WI38 (cell line): ENCODE measurements at regions not wholly inside any gene's neighbourhood (a gene's known extent, or its start where the extent isn't known, plus 50 kb on each side); places are given as distances from the start of the nearest gene placed in this dataset.
"Not testable (repeated sequence)": the region's sequence is repeated elsewhere in the genome, so short reads cannot be mapped to it uniquely, and the experiment has no call there.

Source experiments
- H3K4me3 ChIP-seq: 2 replicates; pipeline ENCODE4 v1.5.1; 2011; ENCODE audit warnings: low read depth, mild to moderate bottlenecking, control low read depth, low read length
- TF ChIP-seq, protein P1 (sequence below): IDR thresholded peaks from 2 replicates; pipeline ENCODE4 v1.5.1; 2012; ENCODE audit warnings: low read depth, mild to moderate bottlenecking, control low read depth, low read length

DNA sequence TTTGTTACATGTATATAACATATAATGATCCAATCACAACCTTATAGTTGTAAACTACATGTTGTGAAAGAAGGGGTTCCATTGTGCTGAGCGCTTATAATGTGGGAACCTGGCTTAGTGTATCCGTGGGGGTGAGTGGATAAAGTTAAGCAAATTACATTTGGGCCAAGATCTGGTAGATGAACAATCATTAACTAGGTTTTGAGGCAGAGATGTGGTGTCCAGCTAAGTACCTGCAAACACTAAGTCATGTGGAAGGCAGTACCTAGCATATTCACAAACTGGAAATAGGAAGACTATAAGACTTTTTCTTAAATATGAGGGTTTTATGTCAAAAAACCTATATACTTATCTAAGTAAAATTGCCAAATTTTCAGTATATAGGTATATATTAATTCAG, 167.2 kb upstream of the PDE4B start:
- TF ChIP-seq, protein P1, sequence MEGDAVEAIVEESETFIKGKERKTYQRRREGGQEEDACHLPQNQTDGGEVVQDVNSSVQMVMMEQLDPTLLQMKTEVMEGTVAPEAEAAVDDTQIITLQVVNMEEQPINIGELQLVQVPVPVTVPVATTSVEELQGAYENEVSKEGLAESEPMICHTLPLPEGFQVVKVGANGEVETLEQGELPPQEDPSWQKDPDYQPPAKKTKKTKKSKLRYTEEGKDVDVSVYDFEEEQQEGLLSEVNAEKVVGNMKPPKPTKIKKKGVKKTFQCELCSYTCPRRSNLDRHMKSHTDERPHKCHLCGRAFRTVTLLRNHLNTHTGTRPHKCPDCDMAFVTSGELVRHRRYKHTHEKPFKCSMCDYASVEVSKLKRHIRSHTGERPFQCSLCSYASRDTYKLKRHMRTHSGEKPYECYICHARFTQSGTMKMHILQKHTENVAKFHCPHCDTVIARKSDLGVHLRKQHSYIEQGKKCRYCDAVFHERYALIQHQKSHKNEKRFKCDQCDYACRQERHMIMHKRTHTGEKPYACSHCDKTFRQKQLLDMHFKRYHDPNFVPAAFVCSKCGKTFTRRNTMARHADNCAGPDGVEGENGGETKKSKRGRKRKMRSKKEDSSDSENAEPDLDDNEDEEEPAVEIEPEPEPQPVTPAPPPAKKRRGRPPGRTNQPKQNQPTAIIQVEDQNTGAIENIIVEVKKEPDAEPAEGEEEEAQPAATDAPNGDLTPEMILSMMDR: no peak
- no peak overlapping the region for H3K4me3 ChIP-seq

DNA sequence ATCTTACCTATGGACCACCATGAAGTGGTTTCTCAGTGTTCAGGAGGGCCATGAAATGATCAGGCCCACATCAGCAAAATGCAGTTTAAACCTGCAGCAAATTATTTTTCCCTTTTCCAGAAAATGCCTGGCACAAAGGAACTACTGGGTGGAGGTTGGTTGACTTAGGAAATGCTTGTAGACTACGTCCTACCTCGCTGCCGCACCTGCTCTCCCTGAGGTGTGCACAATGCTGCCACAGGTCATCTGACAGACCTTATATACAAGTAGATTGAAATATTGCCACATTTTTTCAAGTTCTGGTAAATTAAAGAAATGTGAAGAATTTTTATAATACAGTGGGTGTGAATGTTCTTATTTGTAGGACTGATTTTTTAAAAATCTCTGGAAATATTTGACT, 166.7 kb upstream of the PDE4B start:
- H3K4me3 ChIP-seq: no peak overlapping the region

DNA sequence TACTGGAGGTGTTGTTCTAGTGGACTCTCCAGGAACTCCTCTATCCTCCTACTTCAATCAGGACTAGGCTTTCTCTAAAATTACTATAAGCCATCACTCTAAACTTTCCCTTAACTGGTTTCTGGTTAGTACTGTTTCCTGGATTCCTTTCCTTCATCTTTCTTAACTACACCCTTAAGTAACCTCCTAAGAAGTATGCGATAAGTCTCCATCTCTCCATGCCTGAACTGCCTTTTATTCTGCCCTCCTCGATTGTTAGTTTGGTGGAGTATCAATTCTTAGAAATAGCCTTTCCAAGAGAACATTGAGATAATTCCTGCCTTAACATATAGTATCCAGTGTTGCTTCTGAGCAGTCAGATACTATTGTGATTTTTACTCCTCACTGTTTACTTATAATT, 162.9 kb upstream of the PDE4B start:
- TF ChIP-seq, protein P1: no peak
- no peak overlapping the region for H3K4me3 ChIP-seq

More for the DNA sequence above, 166.7 kb upstream of the PDE4B start:
- TF ChIP-seq, protein P1: no peak

DNA sequence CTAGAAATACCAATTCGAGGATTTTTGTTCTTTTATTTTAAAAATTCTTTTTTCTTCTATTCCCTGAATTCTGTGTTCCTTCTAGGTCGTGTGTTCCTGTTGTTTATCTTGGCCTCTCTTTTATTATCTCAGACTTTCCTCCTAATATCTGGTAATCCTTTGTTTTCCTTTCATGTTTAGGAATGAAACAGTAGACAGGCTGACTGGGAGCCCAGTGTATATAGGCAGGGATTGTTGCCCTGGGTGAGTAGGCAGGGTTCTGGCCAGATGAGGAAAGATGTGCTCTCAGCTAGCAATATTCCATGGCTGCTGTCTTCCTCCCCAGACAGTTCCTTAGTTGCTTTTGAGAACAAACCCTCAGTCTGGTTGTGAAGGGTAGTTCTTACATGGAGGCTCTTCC, 161.8 kb upstream of the PDE4B start:
- TF ChIP-seq, protein P1: no peak
- H3K4me3 ChIP-seq: no peak overlapping the region

DNA sequence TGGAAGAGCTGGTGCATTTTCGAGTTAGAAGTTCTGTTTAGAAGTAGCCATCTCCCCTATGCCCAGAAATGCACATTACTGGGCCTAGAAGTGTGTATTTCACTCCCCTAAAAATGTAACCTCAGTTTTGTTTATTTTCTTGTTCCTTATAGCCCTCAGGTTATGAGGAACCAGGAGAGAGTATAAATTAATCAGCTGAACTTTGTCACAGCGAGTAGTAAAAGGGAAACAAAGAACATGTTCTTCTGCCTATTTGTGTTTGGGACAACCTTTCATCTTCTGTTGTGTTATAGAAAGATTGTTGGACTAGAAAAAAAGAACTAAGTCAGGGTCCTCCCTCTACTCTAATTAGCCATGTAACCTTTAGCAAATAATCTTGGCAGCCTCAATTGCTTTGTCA, 160.5 kb upstream of the PDE4B start:
- no peak overlapping the region for H3K4me3 ChIP-seq
- TF ChIP-seq, protein P1: no peak

DNA sequence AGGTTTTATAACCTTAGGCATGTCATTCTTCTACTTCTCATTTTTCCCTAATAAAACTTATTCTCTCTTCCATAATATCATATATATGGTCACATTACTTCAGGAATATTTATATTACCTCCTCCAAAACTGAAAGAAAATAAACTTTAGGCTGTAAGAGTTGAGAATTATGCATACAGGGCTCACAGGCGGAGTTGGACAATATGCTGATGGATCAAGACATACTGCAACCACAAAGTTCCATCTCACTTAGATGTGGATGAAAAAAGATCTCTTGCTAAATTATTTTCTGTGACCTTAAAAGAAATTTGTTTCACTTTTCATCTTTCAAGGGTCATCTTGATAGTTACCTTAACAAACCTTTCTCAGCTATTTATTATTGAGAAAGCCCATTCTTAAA, 152.6 kb upstream of the PDE4B start:
- TF ChIP-seq, protein P1: no peak
- H3K4me3 ChIP-seq: no peak overlapping the region

DNA sequence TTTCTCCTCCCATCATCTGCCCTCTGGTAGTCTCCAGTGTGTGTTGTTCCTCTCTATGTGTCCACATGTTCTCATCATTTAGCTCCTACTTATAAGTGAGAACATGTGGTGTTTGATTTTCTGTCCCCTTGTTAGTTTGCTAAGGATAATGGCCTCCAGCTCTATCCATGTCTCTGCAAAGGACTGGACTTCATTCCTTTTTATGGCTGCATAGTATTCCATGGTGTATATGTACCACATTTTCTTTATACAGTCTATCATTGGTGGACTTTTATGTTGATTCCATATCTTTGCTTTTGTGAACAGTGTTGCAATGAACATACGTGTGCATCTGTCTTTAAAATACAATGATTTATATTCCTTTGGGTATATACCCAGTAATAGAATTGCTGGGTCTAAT, 143.5 kb upstream of the PDE4B start:
- not testable (repeated sequence) for H3K4me3 ChIP-seq

DNA sequence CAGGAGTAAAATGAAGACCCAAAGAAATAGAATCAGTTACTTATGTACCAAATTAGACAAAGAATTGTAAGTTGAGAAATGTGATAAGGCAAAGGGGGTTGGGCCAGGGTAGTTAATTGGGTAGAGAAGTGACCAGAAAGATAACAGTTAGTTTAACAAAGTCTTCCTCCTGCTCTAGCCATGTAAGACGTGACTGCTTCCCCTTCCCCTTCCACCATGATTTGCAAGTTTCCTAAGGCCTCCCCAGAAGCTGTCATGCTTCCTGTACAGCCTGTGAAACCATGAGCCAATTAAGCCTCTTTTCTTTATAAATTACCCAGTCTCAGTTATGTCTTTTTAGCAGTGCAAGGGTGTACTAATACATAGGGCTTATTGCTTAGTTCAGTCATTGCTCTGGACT, 142.0 kb upstream of the PDE4B start:
- H3K4me3 ChIP-seq: no peak overlapping the region
- TF ChIP-seq, protein P1: no peak

DNA sequence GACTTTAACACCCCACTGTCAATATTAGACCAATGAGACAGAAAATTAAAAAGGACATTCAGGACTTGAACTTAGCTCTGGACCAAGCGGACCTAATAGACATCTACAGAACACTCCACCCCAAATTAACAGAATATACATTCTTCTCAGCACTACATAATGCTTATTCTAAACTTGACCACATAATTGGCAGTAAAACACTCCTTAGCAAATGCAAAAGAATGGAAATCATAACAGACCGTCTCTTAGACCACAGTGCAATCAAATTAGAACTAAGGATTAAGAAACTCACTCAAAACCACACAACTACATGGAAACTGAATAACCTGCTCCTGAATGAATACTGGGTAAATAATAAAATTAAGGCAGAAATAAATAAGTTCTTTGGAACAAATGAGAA, 138.2 kb upstream of the PDE4B start:
- not testable (repeated sequence) for H3K4me3 ChIP-seq

DNA sequence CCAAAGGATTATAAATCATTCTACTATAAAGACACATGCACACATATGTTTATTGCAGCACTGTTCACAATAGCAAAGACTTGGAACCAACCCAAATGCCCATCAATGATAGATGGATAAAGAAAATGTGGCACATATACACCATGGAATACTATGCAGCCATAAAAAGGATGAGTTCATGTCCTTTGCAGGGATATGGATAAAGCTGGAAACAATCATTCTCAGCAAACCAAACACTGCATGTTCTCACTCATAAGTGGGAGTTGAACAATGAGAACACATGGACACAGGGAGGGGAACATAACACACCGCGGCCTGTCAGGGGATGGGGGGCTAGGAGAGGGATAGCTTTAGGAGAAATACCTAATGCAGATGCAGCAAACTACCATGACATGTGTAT, 135.1 kb upstream of the PDE4B start:
- not testable (repeated sequence) for H3K4me3 ChIP-seq
